Astrocyte of the hippocampus (primary cell): ENCODE measurements at regions not wholly inside any gene's neighbourhood (a gene's known extent, or its start where the extent isn't known, plus 50 kb on each side); places are given as distances from the start of the nearest gene placed in this dataset.
A peak's percentile ranks its signal among the peaks of the same experiment; 100 is the strongest.
"Not testable (repeated sequence)": the region's sequence is repeated elsewhere in the genome, so short reads cannot be mapped to it uniquely, and the experiment has no call there.

Source experiments
- DNase-seq: peaks from one replicate; pipeline ENCODE4 v3.0.0; 2011; ENCODE audit warnings: low read depth, low spot score

DNA sequence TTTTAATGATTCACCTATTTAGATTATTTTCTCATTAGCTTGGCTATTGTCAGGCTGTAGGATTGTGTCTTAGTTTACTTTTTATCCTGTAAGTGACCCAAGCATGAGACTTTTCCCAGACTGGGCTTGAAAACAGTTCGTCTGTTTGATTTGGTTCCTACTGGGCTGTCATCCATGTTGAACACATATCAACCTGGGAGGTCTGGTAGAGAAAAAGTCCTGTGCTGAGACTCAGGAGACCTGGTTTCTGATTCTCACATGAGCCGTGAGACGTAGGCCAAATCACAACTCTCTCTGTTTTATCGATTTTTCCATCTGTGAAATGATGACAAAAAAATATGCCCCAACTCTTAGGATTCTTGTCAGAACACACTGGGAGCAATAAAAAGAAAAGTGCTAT is 98.8 kb upstream of the GALNT15 start:
- DNase-seq: no peak

DNA sequence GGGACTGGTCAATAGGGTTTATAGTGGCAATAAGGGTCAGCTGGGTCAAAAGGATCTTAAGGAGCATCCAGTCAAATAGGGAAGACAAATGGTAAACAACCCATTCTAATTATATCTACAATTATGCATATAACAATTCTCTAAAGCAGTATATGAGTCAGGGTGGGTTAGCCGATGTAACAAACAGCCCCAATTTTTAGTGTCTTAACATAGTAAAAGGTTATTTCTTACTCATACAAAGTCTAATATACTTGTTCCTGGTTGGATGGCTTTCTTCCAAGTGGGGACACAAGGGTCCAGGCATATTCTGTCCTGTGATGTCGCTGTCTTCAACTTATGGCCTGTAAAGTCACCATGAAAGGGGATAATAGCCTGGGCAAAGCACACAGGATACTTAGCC is 97.9 kb upstream of the GALNT15 start:
- no peak for DNase-seq

GRCh38 chr3:16077146-16077545 is 97.3 kb upstream of the GALNT15 start:
- not testable (repeated sequence) for DNase-seq

DNA sequence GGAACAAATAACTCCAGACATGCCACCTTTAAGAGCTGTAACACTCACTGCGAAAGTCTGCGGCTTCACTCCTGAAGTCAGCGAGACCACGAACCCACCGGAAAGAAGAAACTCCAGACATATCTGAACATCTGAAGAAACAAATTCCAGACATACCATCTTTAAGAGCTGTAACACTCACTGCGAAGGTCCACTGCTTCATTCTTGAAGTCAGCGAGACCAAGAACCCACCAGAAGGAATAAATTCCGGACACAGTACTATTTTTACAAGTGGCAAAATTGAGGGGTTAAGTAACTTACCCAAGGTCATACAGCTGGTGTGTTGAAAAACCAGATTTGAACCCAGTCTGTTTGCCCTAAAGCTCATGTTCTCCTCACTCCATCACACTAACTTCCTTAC is 96.8 kb upstream of the GALNT15 start:
- peak; percentile 62 for DNase-seq

GRCh38 chr3:16079519-16079918 is 95.0 kb upstream of the GALNT15 start:
- DNase-seq: peak; percentile 70

GRCh38 chr3:16081661-16082060 is 92.8 kb upstream of the GALNT15 start:
- DNase-seq: no peak

GRCh38 chr3:16084887-16085286 is 89.6 kb upstream of the GALNT15 start:
- peak; percentile 37 for DNase-seq

GRCh38 chr3:16085410-16085809 is 89.1 kb upstream of the GALNT15 start:
- DNase-seq: no peak

- DNase-seq: peak; percentile 72
Measured at GRCh38 chr3:16085884-16086608, 88.4 kb upstream of the GALNT15 start.

DNA sequence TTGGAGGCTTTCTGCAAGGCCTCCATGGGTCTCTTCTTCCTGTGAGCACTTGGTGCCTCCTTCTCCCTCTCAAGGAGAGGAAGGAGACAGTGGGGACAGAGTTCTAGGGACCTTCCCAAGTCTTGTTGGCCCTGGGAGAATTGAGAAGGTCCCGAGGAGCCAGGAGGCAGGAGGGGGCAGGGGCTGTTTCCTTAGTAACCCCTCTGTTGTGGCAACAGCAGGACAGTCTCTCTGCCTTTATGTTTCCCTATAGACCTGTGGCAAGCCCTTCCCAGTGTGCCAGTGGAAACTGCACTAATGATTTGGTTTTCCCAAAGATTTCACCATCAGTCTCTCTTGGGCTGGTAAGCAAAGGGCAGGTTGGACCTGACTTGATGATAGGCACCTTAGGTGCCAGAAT is 87.8 kb upstream of the GALNT15 start:
- no peak for DNase-seq

DNA sequence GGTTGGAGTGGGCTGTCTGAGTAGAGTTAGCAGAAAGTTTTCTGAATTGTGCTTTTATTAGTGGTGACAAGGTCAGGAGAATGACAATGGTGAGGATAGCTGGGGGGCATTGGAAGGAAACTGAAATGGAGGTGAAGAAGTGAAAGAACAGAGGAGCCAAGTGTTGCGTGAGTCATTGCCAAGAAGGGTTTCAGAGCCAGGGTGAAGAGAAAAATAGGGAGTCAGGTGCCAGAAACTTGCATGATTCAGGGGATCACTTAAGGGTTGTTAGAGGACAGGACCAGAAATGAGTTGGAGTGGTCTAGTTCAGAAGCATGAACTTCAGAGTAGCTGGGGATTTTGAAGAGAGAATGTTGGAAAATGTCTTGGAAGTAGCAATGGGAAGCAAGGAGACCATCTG is 86.0 kb upstream of the GALNT15 start:
- DNase-seq: no peak

DNA sequence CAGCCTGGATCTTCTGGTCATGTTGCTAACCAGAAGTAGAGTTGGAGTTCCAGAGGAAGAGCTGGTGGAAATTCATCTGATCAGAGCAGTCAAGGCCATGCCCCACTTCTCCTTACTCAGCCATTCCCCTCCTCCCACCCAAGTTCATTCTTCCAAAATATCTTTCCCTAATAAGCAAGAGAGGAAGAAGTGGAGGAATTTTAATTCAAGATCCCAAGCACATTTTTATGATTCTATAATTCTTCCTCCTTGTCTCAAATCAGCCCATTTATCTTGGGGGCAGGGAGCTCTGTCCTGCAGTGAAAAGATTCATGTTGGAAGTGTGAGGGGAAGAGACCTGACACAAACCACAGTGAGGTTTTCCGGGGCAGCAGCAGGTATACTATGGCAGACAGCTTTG is 85.0 kb upstream of the GALNT15 start:
- DNase-seq: no peak

- DNase-seq: peak; percentile 93
Measured at GRCh38 chr3:16090024-16090423, 84.5 kb upstream of the GALNT15 start.

DNA sequence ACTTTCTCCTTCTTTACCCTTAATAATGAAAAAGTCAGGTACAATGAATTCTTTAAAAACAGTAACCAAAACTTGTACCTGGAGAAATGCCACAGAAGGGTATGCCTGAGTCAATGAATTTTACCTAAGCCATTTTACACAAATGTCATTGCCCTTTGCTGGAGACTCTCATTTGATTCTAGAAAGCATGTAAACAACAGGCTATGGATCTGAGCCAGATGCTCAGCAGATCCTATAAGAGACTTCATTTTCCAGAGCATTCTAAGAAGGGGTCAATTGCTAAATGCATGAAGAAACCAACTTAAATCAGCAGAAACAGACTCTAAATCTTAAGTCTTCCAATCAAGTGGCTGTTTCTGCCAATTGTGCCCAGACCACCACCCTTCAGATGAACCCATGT is 83.8 kb upstream of the GALNT15 start:
- DNase-seq: no peak

- no peak for DNase-seq
Measured at GRCh38 chr3:16092923-16093322, 81.6 kb upstream of the GALNT15 start.

DNA sequence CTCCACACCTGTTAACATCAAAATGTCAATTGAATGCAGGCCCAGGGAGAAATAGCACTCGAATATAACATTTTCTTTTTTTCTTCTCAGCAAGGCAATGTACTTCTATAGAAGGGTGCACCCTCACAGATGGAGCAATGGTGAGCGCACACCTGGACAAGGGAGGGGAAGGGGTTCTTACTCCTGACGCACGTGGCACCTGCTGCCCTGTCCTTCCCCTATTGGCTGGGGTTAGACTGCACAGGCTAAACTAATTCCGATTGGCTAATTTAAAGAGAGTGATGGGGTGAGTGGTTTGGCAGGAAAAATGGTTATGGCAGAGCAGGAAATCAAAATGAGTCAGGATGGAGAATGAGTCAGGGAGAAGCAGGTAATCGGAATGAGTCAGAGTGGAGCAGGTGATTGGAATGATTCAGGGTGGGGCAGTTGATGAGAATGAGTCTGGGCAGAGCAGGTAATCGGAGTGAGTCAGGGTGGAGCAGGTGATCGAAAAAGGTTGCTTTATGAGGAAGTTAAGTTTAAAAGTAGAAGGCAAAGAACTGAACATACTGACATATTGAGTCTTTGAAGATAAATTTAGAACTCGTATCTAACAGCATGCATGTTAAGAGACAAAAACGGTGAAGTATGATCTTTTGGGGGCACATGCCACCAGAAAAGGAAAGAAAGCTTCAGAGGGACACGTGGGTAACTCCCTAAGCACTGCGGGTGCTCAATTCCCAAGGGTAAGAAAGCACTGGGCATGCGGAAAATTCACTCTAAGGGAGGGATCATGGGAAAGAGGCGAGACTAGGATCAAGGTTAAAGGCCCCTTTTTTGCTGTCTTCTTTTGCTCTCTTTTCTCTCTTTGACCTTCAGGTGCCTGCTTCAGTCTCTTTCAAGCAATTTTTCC is 72.9 kb upstream of the GALNT15 start:
- no peak for DNase-seq

DNA sequence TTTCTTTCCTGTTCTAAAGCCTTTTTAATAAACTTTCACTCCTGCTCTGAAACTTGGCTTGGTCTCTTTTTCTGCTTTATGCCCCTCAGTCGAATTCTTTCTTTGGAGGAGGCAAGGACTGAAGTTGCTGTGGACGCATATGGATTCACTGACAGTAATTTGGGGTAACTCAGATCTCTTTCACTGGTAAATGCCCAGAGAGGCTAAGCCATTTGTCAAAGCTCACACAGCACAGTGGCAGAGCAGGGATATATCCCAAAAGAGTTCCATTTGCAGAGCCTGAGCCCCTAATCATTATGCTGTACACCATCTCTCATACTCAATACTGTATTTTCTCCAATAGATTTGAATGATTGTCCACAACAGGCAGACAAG is 72.3 kb upstream of the GALNT15 start:
- no peak for DNase-seq

GRCh38 chr3:16102905-16103364 is 71.5 kb upstream of the GALNT15 start:
- DNase-seq: peak; percentile 80

- DNase-seq: peak; percentile 95
Measured at GRCh38 chr3:16103472-16103871, 71.0 kb upstream of the GALNT15 start.

- peak; percentile 45 for DNase-seq
Measured at GRCh38 chr3:16104156-16104555, 70.3 kb upstream of the GALNT15 start.

- no peak for DNase-seq
Measured at GRCh38 chr3:16106050-16106449, 68.4 kb upstream of the GALNT15 start.

GRCh38 chr3:16108424-16108823 is 66.1 kb upstream of the GALNT15 start:
- no peak for DNase-seq

DNA sequence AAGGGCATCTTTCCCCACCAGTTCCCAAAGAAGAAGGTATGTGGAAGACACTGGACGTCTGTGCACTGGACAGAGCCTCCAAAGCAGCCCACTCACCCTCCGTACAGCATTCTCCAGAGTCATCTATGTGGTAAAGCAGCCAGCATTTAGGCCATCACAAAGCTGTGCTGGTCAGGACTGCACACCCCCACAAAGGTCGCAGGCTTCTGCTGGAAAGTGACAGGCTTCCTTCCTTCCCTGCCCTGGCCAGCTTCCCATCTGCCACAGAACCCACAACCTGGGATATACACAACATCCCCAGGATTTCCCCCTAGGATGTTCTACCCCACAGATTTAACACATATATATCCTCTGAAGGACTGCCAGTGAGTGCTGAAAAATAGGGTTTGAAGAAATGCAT is 64.6 kb upstream of the GALNT15 start:
- no peak for DNase-seq
